Colonic mucosa (tissue), 4 donors: ENCODE measurements at regions not wholly inside any gene's neighbourhood (a gene's known extent, or its start where the extent isn't known, plus 50 kb on each side); places are given as distances from the start of the nearest gene placed in this dataset.

ENCODE experiments used
- DNase-seq: peaks from one replicate; pipeline ENCODE4 v3.0.0-alpha.2; 2020
- H3K27ac ChIP-seq: fragments of 200-600 bp; one replicate; pipeline ENCODE4 v1.8.0; 2021
- H3K27me3 ChIP-seq: fragments of 200-600 bp; one replicate; pipeline ENCODE4 v1.8.0; 2021
- H3K36me3 ChIP-seq: fragments of 200-600 bp; one replicate; pipeline ENCODE4 v1.8.0; 2021
- H3K4me1 ChIP-seq: fragments of 200-600 bp; one replicate; pipeline ENCODE4 v1.8.0; 2021; ENCODE audit warnings: mild to moderate bottlenecking
- H3K4me3 ChIP-seq: fragments of 200-600 bp; one replicate; pipeline ENCODE4 v1.8.0; 2021
- H3K9ac ChIP-seq, 2 donors: one replicate each; pipeline ENCODE4 v1.7.0; 2013; ENCODE audit warnings: control low read depth in 2 of 2, low read depth in 2 of 2, low read length in 2 of 2
- H3K9me3 ChIP-seq: fragments of 200-600 bp; one replicate; pipeline ENCODE4 v1.8.0; 2021
- intact Hi-C: fragments of 100-400 bp; cut with DNase I; formaldehyde crosslinking; loops from one replicate; pipeline ENCODE4 v1.14.1; 2022
- TF ChIP-seq, protein P1 (sequence below): fragments of 200-600 bp; IDR thresholded peaks from one replicate; pipeline ENCODE4 v1.8.0; 2022; ENCODE audit warnings: antibody characterized with exemption, mild to moderate bottlenecking
- donor health status: healthy.
- donor health status: DM: no; HTN: no; CAD: no.
- donor health status: DM: no; HTN: no; CAD: no.

DNA sequence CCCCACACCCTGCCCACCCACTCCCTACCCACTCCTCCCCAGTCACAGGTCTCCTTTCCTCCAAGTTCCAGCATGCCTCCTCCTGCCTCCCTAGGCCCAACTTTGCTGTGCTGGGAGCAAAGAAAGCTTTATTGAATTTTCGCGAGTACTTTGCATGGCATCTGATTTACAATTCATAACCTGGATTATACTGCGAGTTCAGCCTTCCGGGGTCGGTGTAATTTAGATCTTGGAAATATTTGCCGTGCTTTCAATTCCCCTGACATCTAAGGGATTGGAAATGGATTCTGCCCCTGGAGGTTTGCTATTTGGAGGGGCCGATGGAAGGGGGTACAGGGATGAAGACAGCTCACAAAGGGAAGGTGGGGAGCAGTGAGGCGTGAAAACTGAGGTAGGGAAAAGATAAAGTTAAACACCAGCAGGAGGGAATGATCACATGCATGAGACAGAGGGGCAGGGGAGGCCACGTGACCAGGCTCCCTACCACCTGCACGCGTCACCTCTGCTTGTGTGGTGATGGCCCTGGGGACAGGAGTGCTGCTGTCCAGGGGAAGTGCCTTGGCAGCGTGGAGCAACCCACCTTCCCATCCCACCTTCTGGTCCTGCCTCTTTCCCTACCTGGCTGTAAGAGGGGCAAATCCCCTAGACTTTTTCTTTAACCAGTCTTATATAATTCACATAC lies 132.3 kb upstream of the RPL38 start:
- Histone ChIP-seq H3K4me1 (no peaks in the 10 kb centered on the region), H3K36me3 (no peaks in the 10 kb centered on the region), H3K9ac (no peak overlapping the region), H3K27ac (no peak overlapping the region), H3K4me3 (no peak overlapping the region), H3K9me3 (no peaks in the 10 kb centered on the region), H3K27me3 (no peaks in the 10 kb centered on the region)
- TF ChIP-seq, protein P1, sequence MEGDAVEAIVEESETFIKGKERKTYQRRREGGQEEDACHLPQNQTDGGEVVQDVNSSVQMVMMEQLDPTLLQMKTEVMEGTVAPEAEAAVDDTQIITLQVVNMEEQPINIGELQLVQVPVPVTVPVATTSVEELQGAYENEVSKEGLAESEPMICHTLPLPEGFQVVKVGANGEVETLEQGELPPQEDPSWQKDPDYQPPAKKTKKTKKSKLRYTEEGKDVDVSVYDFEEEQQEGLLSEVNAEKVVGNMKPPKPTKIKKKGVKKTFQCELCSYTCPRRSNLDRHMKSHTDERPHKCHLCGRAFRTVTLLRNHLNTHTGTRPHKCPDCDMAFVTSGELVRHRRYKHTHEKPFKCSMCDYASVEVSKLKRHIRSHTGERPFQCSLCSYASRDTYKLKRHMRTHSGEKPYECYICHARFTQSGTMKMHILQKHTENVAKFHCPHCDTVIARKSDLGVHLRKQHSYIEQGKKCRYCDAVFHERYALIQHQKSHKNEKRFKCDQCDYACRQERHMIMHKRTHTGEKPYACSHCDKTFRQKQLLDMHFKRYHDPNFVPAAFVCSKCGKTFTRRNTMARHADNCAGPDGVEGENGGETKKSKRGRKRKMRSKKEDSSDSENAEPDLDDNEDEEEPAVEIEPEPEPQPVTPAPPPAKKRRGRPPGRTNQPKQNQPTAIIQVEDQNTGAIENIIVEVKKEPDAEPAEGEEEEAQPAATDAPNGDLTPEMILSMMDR = no peak
- no peak for DNase-seq
- intact Hi-C loops = no loop called here

DNA sequence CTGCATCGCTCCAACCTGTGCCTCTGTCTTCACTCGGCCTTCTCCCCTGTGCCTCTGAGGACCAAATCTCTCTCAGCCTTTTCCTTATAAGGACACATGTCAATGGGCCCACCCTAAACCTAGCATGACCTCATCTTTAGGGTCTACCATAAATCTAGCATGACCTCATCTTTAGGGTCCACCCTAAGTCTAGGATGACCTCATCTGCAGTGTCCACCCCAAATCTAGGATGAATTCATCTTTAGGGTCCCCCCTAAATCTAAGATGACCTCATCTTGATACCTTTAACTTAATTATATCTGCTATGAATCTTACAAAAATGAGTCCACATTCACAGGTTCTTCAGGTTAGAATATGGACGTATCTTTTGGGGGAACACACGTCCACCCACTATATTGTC lies 131.1 kb upstream of the RPL38 start:
- Histone ChIP-seq H3K9me3 (no peaks in the 10 kb centered on the region), H3K27me3 (no peaks in the 10 kb centered on the region), H3K4me1 (no peaks in the 10 kb centered on the region), H3K36me3 (no peaks in the 10 kb centered on the region), H3K27ac (no peak overlapping the region), H3K9ac (no peak overlapping the region), H3K4me3 (no peak overlapping the region)
- DNase-seq = no peak
- TF ChIP-seq, protein P1 = no peak
- intact Hi-C loops = no loop called here

DNA sequence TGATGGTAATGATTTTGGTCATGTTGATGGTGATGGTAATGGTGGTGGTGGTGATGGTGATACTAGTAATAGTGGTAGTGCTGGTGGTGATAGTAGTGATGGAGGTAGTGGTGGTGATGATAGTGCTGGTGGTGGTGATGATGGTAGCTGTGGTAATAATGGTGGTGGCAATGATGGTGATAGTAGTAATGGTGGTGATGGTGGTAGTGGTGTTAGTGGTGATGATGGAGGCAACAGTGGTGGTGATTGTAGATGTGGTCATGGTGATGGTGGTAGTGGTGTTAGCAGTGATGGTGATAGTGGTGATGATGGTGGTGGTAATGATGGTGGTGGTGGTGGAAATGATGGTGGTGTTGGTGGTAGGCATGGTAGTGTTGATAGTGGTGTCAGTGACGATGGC lies 127.0 kb upstream of the RPL38 start:
- Histone ChIP-seq H3K27ac (no peak overlapping the region), H3K4me1 (no peaks in the 10 kb centered on the region), H3K4me3 (no peak overlapping the region), H3K36me3 (no peaks in the 10 kb centered on the region), H3K9ac (no peak overlapping the region), H3K9me3 (no peaks in the 10 kb centered on the region), H3K27me3 (no peaks in the 10 kb centered on the region)
- intact Hi-C loops = no loop called here
- DNase-seq = no peak
- TF ChIP-seq, protein P1 = no peak

DNA sequence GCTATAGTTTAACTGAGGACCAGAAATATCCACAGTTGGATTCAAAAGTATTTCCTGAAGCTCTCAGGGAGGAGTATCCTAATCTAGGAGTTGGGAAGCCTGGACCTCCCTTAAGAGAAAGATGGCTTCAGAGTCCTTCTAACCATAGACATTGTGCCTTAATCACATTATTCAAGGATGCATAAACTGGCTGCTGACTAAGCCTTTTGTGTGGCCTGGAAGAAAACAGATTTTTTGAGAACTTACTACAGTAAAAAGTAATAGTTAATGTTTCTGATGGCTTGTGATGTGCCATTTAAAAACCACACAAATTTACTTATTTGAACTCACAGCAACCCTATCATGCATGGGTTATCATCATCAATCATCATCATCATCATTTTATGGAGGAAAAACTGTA lies 126.2 kb upstream of the RPL38 start:
- DNase-seq = no peak
- H3K9me3 ChIP-seq = no peaks in the 10 kb centered on the region
- TF ChIP-seq, protein P1 = no peak
- intact Hi-C loops = no loop called here
- no peaks in the 10 kb centered on the region for H3K27me3 ChIP-seq
- H3K36me3 ChIP-seq = no peaks in the 10 kb centered on the region
- H3K9ac ChIP-seq = no peak overlapping the region
- H3K4me1 ChIP-seq = no peaks in the 10 kb centered on the region
- H3K27ac ChIP-seq = no peak overlapping the region
- H3K4me3 ChIP-seq = no peak overlapping the region

DNA sequence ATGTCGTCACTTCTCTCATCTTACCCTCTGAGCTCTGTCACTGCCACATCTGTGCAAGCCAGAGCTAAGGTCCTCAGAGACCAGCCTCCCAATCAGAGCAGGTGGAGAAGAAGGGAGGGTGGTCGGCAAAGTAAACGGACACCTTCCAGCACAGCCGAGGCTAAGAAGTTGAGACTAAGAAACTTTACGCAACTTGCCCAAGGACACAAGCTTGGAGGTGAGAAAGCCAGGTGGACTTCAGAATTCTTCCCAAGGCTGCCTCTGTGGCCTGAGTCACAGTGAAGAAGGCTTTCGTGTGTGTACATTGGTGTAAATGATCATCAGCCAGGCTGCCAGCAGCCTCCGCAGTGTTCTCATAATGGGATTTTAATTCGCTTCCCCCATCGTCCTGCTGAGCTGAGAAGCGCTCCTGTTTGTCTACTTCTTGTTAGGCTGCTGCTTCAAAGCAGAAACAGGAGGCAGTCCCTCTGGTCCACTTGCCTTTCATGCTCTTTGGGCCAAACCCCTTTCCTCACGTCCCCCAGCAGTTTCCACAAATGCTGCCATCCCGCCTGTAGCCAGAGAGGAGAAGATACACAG lies 125.0 kb upstream of the RPL38 start:
- H3K4me1 ChIP-seq = no peaks in the 10 kb centered on the region
- no peaks in the 10 kb centered on the region for H3K36me3 ChIP-seq
- intact Hi-C loops = no loop called here
- no peak for DNase-seq
- no peaks in the 10 kb centered on the region for H3K9me3 ChIP-seq
- no peak overlapping the region for H3K27ac ChIP-seq
- H3K4me3 ChIP-seq = no peak overlapping the region
- H3K9ac ChIP-seq = no peak overlapping the region
- TF ChIP-seq, protein P1 = no peak
- no peaks in the 10 kb centered on the region for H3K27me3 ChIP-seq
